ENCODE measurements at regions not wholly inside any gene's neighbourhood (a gene's known extent, or its start where the extent isn't known, plus 50 kb on each side); places are given as distances from the start of the nearest gene placed in this dataset.

GRCh38 chr10:31594347-31594873 is 275.4 kb downstream of the ZEB1 start:
- H3K36me3 ChIP-seq = no peaks in the 10 kb centered on the region
- no peak overlapping the region for H3K4me3 ChIP-seq
- H3K9me3 ChIP-seq = peaks cover 0 to 26% (median 3%) of the 10 kb centered on the region in 4 donors
- no peak for TF ChIP-seq POLR2A (IDR thresholded peaks at IDR 0.05)
- no peak for DNase-seq (ENCODE audit: low spot score in 2 of 2)
- no peaks in the 10 kb centered on the region for H3K27me3 ChIP-seq
- WGBS, 2 donors = 77 to 94% methylated on average over 1 of the region's 1 CpG
- H3K27ac ChIP-seq = no peak overlapping the region
- H3K4me1 ChIP-seq = no peaks in the 10 kb centered on the region

DNA sequence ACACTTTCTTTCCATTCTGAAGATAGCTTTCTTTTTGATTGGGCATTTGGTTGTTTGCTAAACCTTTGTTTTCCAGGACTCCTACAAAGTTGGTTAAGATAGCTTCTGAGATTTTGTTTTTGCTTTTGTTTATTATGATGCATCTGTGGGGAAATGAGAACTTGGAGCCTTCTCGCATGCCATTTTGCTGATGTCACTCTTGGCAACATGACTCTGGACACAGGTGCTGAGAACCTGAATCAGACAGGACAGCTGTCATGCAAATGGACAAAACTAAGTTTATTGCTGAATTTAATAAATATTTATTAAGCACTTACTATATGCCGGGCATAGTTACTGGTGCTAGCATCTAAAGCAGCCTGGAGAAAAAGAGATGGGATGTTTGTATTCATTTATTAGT is 274.1 kb downstream of the ZEB1 start:
- Histone ChIP-seq H3K27me3 (no peaks in the 10 kb centered on the region), H3K36me3 (no peaks in the 10 kb centered on the region), H3K4me1 (no peaks in the 10 kb centered on the region), H3K4me3 (no peak overlapping the region), H3K9me3 (peaks cover 0 to 26% (median 3%) of the 10 kb centered on the region in 4 donors), H3K27ac (no peak overlapping the region)
- TF ChIP-seq CTCF (IDR thresholded peaks at IDR 0.05) = no peak
- TF ChIP-seq EP300 (IDR thresholded peaks at IDR 0.05) = no peak
- no peak for TF ChIP-seq POLR2A (IDR thresholded peaks at IDR 0.05)
- no peak for DNase-seq (ENCODE audit: low spot score in 2 of 2)
- 88 to 91% methylated on average over 2 of the region's 2 CpGs for WGBS, 2 donors

DNA sequence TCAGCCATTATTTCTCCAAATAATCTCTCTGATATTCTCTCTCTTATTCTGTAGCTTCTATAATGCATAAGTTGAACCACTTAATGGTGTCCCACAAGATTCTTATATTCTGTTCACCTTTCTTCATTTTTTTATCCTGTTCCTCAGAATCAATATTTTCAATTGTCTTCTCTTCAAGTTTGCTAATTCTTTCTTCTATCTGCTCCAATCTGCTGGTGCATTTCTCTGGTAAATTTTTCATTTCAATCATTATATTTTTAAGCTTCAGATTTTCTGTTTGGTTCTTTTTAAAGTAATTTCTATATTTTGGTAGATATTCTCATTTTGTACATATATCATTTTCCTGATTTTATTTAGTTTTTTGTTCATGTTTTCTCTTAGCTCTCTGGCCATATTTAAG is 272.6 kb downstream of the ZEB1 start:
- DNase-seq (ENCODE audit: low spot score in 2 of 2) = no peak
- H3K4me3 ChIP-seq = no peak overlapping the region
- no peak overlapping the region for H3K27ac ChIP-seq
- H3K4me1 ChIP-seq = no peaks in the 10 kb centered on the region
- peaks cover 0 to 29% (median 3%) of the 10 kb centered on the region in 4 donors for H3K9me3 ChIP-seq
- H3K36me3 ChIP-seq = no peaks in the 10 kb centered on the region
- no peaks in the 10 kb centered on the region for H3K27me3 ChIP-seq
- TF ChIP-seq CTCF (IDR thresholded peaks at IDR 0.05) = no peak
- TF ChIP-seq EP300 (IDR thresholded peaks at IDR 0.05) = no peak
- no peak for TF ChIP-seq POLR2A (IDR thresholded peaks at IDR 0.05)

- no peak overlapping the region for H3K4me3 ChIP-seq
- no peak for DNase-seq (ENCODE audit: low spot score in 2 of 2)
- WGBS, 2 donors = 74 to 75% methylated on average over 6 of the region's 6 CpGs
- H3K27me3 ChIP-seq = no peaks in the 10 kb centered on the region
- H3K9me3 ChIP-seq = peaks cover 0 to 29% (median 3%) of the 10 kb centered on the region in 4 donors
- TF ChIP-seq POLR2A (IDR thresholded peaks at IDR 0.05) = no peak
- peak in 1 of 2 donors; percentile 54 for TF ChIP-seq EP300 (IDR thresholded peaks at IDR 0.05)
- no peaks in the 10 kb centered on the region for H3K4me1 ChIP-seq
- H3K36me3 ChIP-seq = no peaks in the 10 kb centered on the region
- peak overlapping the region in 1 of 4 donors; percentile 17 for H3K27ac ChIP-seq
Measured at GRCh38 chr10:31590023-31590800, 271.2 kb downstream of the ZEB1 start.

- no peak for DNase-seq (ENCODE audit: low spot score in 2 of 2)
- H3K4me1 ChIP-seq = peaks cover 0 to 24% (median 8%) of the 10 kb centered on the region in 4 donors
- H3K4me3 ChIP-seq = no peak overlapping the region
- H3K36me3 ChIP-seq = no peaks in the 10 kb centered on the region
- no peak for TF ChIP-seq CTCF (IDR thresholded peaks at IDR 0.05)
- no peak for TF ChIP-seq POLR2A (IDR thresholded peaks at IDR 0.05)
- TF ChIP-seq EP300 (IDR thresholded peaks at IDR 0.05) = no peak
- 78 to 85% methylated on average over 9 of the region's 9 CpGs for WGBS, 2 donors
- H3K27me3 ChIP-seq = no peaks in the 10 kb centered on the region
- peak overlapping the region in 1 of 4 donors; percentile 34 for H3K27ac ChIP-seq
- H3K9me3 ChIP-seq = peaks cover 0 to 28% (median 3%) of the 10 kb centered on the region in 4 donors
Measured at GRCh38 chr10:31587691-31588090, 268.7 kb downstream of the ZEB1 start.
